MCF 10A (cell line): ENCODE measurements at regions not wholly inside any gene's neighbourhood (a gene's known extent, or its start where the extent isn't known, plus 50 kb on each side); places are given as distances from the start of the nearest gene placed in this dataset.

Experiments used
- BruUV-seq: library from RNA; stranded (reverse); fragments of 400-500 nt; replicated peaks from 2 replicates; lab custom pipeline; 2021; lab: Mats Ljungman, UMichigan
- CTCF ChIA-PET: fragments of 300-600 bp; sonication (Branson Sonifier 250); formaldehyde crosslinking; extraction: SDS; loops from one replicate; lab custom pipeline; 2021; ENCODE audit warnings: antibody characterized with exemption, inconsistent platforms; lab: Yijun Ruan, JAX
- POLR2A ChIA-PET: fragments of 300-600, 350-650 bp; sonication (Branson Sonifier 250); formaldehyde crosslinking; extraction: SDS; loops from one replicate; lab custom pipeline; 2020; ENCODE audit warnings: antibody characterized with exemption, inconsistent platforms; lab: Yijun Ruan, JAX
- DNase-seq: peaks from one replicate; pipeline ENCODE4 v3.0.0-alpha.2; 2018; ENCODE audit not compliant: unreplicated experiment
- H3K27ac Mint-ChIP-seq: one replicate; pipeline ENCODE4 v1.8.0; 2022; ENCODE audit warnings: mild to moderate bottlenecking, low read depth, mixed read lengths; ENCODE audit not compliant: unreplicated experiment
- H3K27me3 Mint-ChIP-seq: one replicate; pipeline ENCODE4 v1.8.0; 2022; ENCODE audit warnings: mixed read lengths; ENCODE audit not compliant: insufficient read depth, unreplicated experiment
- H3K36me3 Mint-ChIP-seq: one replicate; pipeline ENCODE4 v1.8.0; 2022; ENCODE audit warnings: mild to moderate bottlenecking, moderate library complexity, mixed read lengths; ENCODE audit not compliant: insufficient read depth, unreplicated experiment
- H3K4me1 Mint-ChIP-seq: one replicate; pipeline ENCODE4 v1.8.0; 2022; ENCODE audit warnings: mixed read lengths; ENCODE audit not compliant: insufficient read depth, unreplicated experiment
- H3K4me3 Mint-ChIP-seq: one replicate; pipeline ENCODE4 v1.8.0; 2022; ENCODE audit warnings: mild to moderate bottlenecking, moderate library complexity, mixed read lengths; ENCODE audit not compliant: unreplicated experiment
- H3K9me3 Mint-ChIP-seq: one replicate; pipeline ENCODE4 v1.8.0; 2022; ENCODE audit warnings: mixed read lengths; ENCODE audit not compliant: unreplicated experiment
- CTCF ChIP-seq: fragments of 200-600 bp; IDR thresholded peaks from one replicate; pipeline ENCODE4 v1.8.0; 2022; ENCODE audit warnings: antibody characterized with exemption, mild to moderate bottlenecking; ENCODE audit not compliant: unreplicated experiment
- intact Hi-C: fragments of 100-400 bp; cut with micrococcal nuclease; formaldehyde crosslinking; loops from 2 replicates; pipeline ENCODE4 v1.14.1; 2022

DNA sequence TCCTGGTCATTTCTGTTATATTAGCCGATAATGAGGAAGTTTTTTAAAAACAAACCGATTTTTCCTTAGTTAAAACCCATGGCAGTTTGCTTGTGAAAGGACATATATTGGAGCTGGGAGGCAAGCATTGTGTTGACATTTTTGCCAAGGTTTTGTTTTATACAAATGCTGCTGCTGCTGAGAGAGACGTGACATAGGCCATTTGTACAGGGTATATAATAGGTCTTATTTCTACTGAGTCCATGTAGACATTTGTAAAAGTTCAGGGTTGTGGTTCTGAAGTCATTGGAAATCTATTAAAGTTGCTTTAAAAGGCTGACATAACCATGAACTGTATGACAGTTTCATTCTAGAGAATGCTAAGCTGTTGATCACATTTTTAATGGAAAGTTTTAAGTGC, 424.0 kb upstream of the FANCL start:
- Mint-ChIP-seq H3K4me3 (no peak overlapping the region), H3K27me3 (no peaks in the 10 kb centered on the region), H3K9me3 (peaks cover 5% of the 10 kb centered on the region), H3K27ac (no peak overlapping the region), H3K36me3 (no peaks in the 10 kb centered on the region), H3K4me1 (no peaks in the 10 kb centered on the region)
- no peak for TF ChIP-seq CTCF
- DNase-seq = no peak
- intact Hi-C loops = no loop called here
- BruUV-seq = no TSS peak
- ChIA-PET CTCF (interaction anchor here (1.6 to 1.7 kb wide), 2 partner anchors 16 to 94 kb away, joined by 3 to 4 read pairs; no protein-coding TSS in a partner anchor), POLR2A (interaction anchor here (0.6 to 1.3 kb wide), 2 partner anchors 10 to 24 kb away, joined by 3 to 6 read pairs; no protein-coding TSS in a partner anchor)

GRCh38 chr2:58664523-58665151, 423.5 kb upstream of the FANCL start:
- Mint-ChIP-seq H3K9me3 (peaks cover 5% of the 10 kb centered on the region), H3K4me3 (no peak overlapping the region), H3K4me1 (no peaks in the 10 kb centered on the region), H3K36me3 (no peaks in the 10 kb centered on the region), H3K27me3 (no peaks in the 10 kb centered on the region), H3K27ac (no peak overlapping the region)
- no TSS peak for BruUV-seq
- ChIA-PET CTCF (interaction anchor here (0.6 to 1.7 kb wide), 5 partner anchors 16 to 1972 kb away, joined by 3 to 6 read pairs (median 3); no protein-coding TSS in a partner anchor), POLR2A (interaction anchor here (1.1 to 1.3 kb wide), 2 partner anchors 11 to 30 kb away, joined by 5 to 6 read pairs; no protein-coding TSS in a partner anchor)
- intact Hi-C loops = no loop called here
- TF ChIP-seq CTCF = no peak
- DNase-seq = peak; percentile 36

DNA sequence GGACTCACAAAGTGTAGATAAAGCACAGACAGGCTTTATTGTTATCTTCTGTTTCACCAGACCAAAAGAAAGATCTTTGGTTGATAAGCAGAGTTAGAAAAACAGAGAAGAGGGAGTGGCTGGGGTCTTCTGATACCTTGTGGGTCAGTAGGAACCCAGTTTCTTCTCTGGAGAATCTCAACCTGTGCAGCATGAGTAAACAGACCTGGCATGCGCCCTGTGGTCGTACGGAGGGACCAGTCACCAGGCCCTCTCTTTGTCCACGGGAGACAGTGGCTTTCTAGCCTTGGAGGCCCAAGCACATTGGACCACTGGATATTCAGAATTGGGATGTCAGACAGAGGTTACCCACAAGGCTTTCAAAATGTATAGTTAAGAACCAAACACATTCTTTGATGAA, 418.9 kb upstream of the FANCL start:
- POLR2A ChIA-PET = no interaction called here
- Mint-ChIP-seq H3K4me3 (no peak overlapping the region), H3K27me3 (no peaks in the 10 kb centered on the region), H3K27ac (no peak overlapping the region), H3K4me1 (no peaks in the 10 kb centered on the region), H3K36me3 (no peaks in the 10 kb centered on the region), H3K9me3 (no peaks in the 10 kb centered on the region)
- no peak for TF ChIP-seq CTCF
- DNase-seq = no peak
- no TSS peak for BruUV-seq
- CTCF ChIA-PET = no interaction called here
- intact Hi-C loops = no loop called here

GRCh38 chr2:58655152-58655551, 414.0 kb upstream of the FANCL start:
- no peak for DNase-seq
- Mint-ChIP-seq H3K36me3 (no peaks in the 10 kb centered on the region), H3K4me3 (no peak overlapping the region), H3K27ac (no peak overlapping the region), H3K27me3 (no peaks in the 10 kb centered on the region), H3K9me3 (no peaks in the 10 kb centered on the region), H3K4me1 (peaks cover 2% of the 10 kb centered on the region)
- no peak for TF ChIP-seq CTCF
- BruUV-seq = no TSS peak
- intact Hi-C loops = no loop called here
- ChIA-PET CTCF (no interaction called here), POLR2A (interaction anchor here (0.6 kb wide), 1 partner anchor 43 kb away, joined by 3 read pairs; no protein-coding TSS in a partner anchor)
